ENCODE measurements at regions not wholly inside any gene's neighbourhood (a gene's known extent, or its start where the extent isn't known, plus 50 kb on each side); places are given as distances from the start of the nearest gene placed in this dataset.
"Not testable (repeated sequence)": the region's sequence is repeated elsewhere in the genome, so short reads cannot be mapped to it uniquely, and the experiment has no call there.

GRCh38 chr9:90167914-90168313, 474.7 kb downstream of the DIRAS2 start:
- no peak for TF ChIP-seq CTCF (IDR thresholded peaks at IDR 0.05; ENCODE audit: control insufficient read depth, insufficient read depth, low read depth, low read length, missing control alignments)
- no peak for DNase-seq (ENCODE audit: low read depth)
- H3K4me3 ChIP-seq (ENCODE audit: control insufficient read depth, low read depth, low read length), result no peak overlapping the region

- DNase-seq (ENCODE audit: low read depth), result no peak
- no peak for TF ChIP-seq CTCF (IDR thresholded peaks at IDR 0.05; ENCODE audit: control insufficient read depth, insufficient read depth, low read depth, low read length, missing control alignments)
These were observed 473.1 kb downstream of the DIRAS2 start for GRCh38 chr9:90169490-90169889.

GRCh38 chr9:90173935-90174334, 468.7 kb downstream of the DIRAS2 start:
- H3K4me3 ChIP-seq (ENCODE audit: control insufficient read depth, low read depth, low read length); DNase-seq (ENCODE audit: low read depth): not testable (repeated sequence)

More at GRCh38 chr9:90169490-90169889, 473.1 kb downstream of the DIRAS2 start:
- no peak overlapping the region for H3K4me3 ChIP-seq (ENCODE audit: control insufficient read depth, low read depth, low read length)

- H3K4me3 ChIP-seq (ENCODE audit: control insufficient read depth, low read depth, low read length); DNase-seq (ENCODE audit: low read depth): not testable (repeated sequence)
These were observed 468.3 kb downstream of the DIRAS2 start for GRCh38 chr9:90174346-90174745.

- DNase-seq (ENCODE audit: low read depth), result no peak
- no peak for TF ChIP-seq CTCF (IDR thresholded peaks at IDR 0.05; ENCODE audit: control insufficient read depth, insufficient read depth, low read depth, low read length, missing control alignments)
These were observed 467.4 kb downstream of the DIRAS2 start for GRCh38 chr9:90175257-90175656.

GRCh38 chr9:90175865-90176264, 466.8 kb downstream of the DIRAS2 start:
- no peak overlapping the region for H3K4me3 ChIP-seq (ENCODE audit: control insufficient read depth, low read depth, low read length)
- TF ChIP-seq CTCF (IDR thresholded peaks at IDR 0.05; ENCODE audit: control insufficient read depth, insufficient read depth, low read depth, low read length, missing control alignments), result no peak
- DNase-seq (ENCODE audit: low read depth), result no peak

More at GRCh38 chr9:90175257-90175656, 467.4 kb downstream of the DIRAS2 start:
- no peak overlapping the region for H3K4me3 ChIP-seq (ENCODE audit: control insufficient read depth, low read depth, low read length)

GRCh38 chr9:90176901-90177300, 465.7 kb downstream of the DIRAS2 start:
- TF ChIP-seq CTCF (IDR thresholded peaks at IDR 0.05; ENCODE audit: control insufficient read depth, insufficient read depth, low read depth, low read length, missing control alignments), result no peak
- no peak for DNase-seq (ENCODE audit: low read depth)
- H3K4me3 ChIP-seq (ENCODE audit: control insufficient read depth, low read depth, low read length), result no peak overlapping the region

- no peak overlapping the region for H3K4me3 ChIP-seq (ENCODE audit: control insufficient read depth, low read depth, low read length)
- TF ChIP-seq CTCF (IDR thresholded peaks at IDR 0.05; ENCODE audit: control insufficient read depth, insufficient read depth, low read depth, low read length, missing control alignments), result no peak
- DNase-seq (ENCODE audit: low read depth), result no peak
These were observed 462.2 kb downstream of the DIRAS2 start for GRCh38 chr9:90180381-90180780.
